ENCODE measurements at regions not wholly inside any gene's neighbourhood (a gene's known extent, or its start where the extent isn't known, plus 50 kb on each side); places are given as distances from the start of the nearest gene placed in this dataset.

- no peak for TF ChIP-seq EZH2phosphoT487 (IDR thresholded peaks at IDR 0.05; ENCODE audit: borderline replicate concordance, low read length)
- no peak for TF ChIP-seq CTCF (IDR thresholded peaks at IDR 0.05; ENCODE audit: low read depth, low read length, poor library complexity, severe bottlenecking)
- Histone ChIP-seq H3K9me2 (replicated peaks; ENCODE audit: control insufficient read depth, low read length) (no peaks in the 10 kb centered on the region), H3F3A (ENCODE audit: control insufficient read depth, insufficient read depth) (no peaks in the 10 kb centered on the region), H4K20me1 (ENCODE audit: control insufficient read depth, insufficient read depth, low read depth, low read length) (no peaks in the 10 kb centered on the region), H3K36me3 (ENCODE audit: control insufficient read depth, low read length) (no peaks in the 10 kb centered on the region), H3K9me3 (ENCODE audit: control insufficient read depth, insufficient read depth, low read length) (no peaks in the 10 kb centered on the region), H3K79me2 (ENCODE audit: control insufficient read depth, low read length) (no peaks in the 10 kb centered on the region), H3K4me3 (ENCODE audit: low read length) (no peak overlapping the region), H3K4me2 (ENCODE audit: low read length) (no peak overlapping the region), H3K27me3 (ENCODE audit: control insufficient read depth, low read length) (no peaks in the 10 kb centered on the region), H3K4me1 (ENCODE audit: control insufficient read depth, low read length) (peaks cover 8% of the 10 kb centered on the region), H3K27ac (ENCODE audit: low read depth, low read length) (no peak overlapping the region)
These were observed 77.3 kb upstream of the SLC1A3 start for GRCh38 chr5:36529142-36529541.

- no peak for TF ChIP-seq EZH2phosphoT487 (IDR thresholded peaks at IDR 0.05; ENCODE audit: borderline replicate concordance, low read length)
- no peak for TF ChIP-seq CTCF (IDR thresholded peaks at IDR 0.05; ENCODE audit: low read depth, low read length, poor library complexity, severe bottlenecking)
- H3K4me1 ChIP-seq (ENCODE audit: control insufficient read depth, low read length) = peaks cover 8% of the 10 kb centered on the region
These were observed 76.2 kb upstream of the SLC1A3 start for GRCh38 chr5:36530215-36530614.

GRCh38 chr5:36531401-36531800 lies 75.0 kb upstream of the SLC1A3 start:
- peaks cover 8% of the 10 kb centered on the region for H3K4me1 ChIP-seq (ENCODE audit: control insufficient read depth, low read length)
- no peaks in the 10 kb centered on the region for H3F3A ChIP-seq (ENCODE audit: control insufficient read depth, insufficient read depth)

More at GRCh38 chr5:36530215-36530614, 76.2 kb upstream of the SLC1A3 start:
- H3K36me3 ChIP-seq (ENCODE audit: control insufficient read depth, low read length) = no peaks in the 10 kb centered on the region
- no peaks in the 10 kb centered on the region for H4K20me1 ChIP-seq (ENCODE audit: control insufficient read depth, insufficient read depth, low read depth, low read length)
- H3K27me3 ChIP-seq (ENCODE audit: control insufficient read depth, low read length) = no peaks in the 10 kb centered on the region
- no peak overlapping the region for H3K4me2 ChIP-seq (ENCODE audit: low read length)
- no peaks in the 10 kb centered on the region for H3K79me2 ChIP-seq (ENCODE audit: control insufficient read depth, low read length)
- H3K9me2 ChIP-seq (replicated peaks; ENCODE audit: control insufficient read depth, low read length) = no peaks in the 10 kb centered on the region
- H3K9me3 ChIP-seq (ENCODE audit: control insufficient read depth, insufficient read depth, low read length) = no peaks in the 10 kb centered on the region
- H3K27ac ChIP-seq (ENCODE audit: low read depth, low read length) = no peak overlapping the region
- no peak overlapping the region for H3K4me3 ChIP-seq (ENCODE audit: low read length)
- no peaks in the 10 kb centered on the region for H3F3A ChIP-seq (ENCODE audit: control insufficient read depth, insufficient read depth)

More at GRCh38 chr5:36531401-36531800, 75.0 kb upstream of the SLC1A3 start:
- TF ChIP-seq CTCF (IDR thresholded peaks at IDR 0.05; ENCODE audit: low read depth, low read length, poor library complexity, severe bottlenecking) (no peak), EZH2phosphoT487 (IDR thresholded peaks at IDR 0.05; ENCODE audit: borderline replicate concordance, low read length) (no peak)
- Histone ChIP-seq H3K27me3 (ENCODE audit: control insufficient read depth, low read length) (no peaks in the 10 kb centered on the region), H3K4me2 (ENCODE audit: low read length) (no peak overlapping the region), H3K27ac (ENCODE audit: low read depth, low read length) (no peak overlapping the region), H3K4me3 (ENCODE audit: low read length) (no peak overlapping the region), H4K20me1 (ENCODE audit: control insufficient read depth, insufficient read depth, low read depth, low read length) (no peaks in the 10 kb centered on the region), H3K79me2 (ENCODE audit: control insufficient read depth, low read length) (no peaks in the 10 kb centered on the region), H3K36me3 (ENCODE audit: control insufficient read depth, low read length) (no peaks in the 10 kb centered on the region), H3K9me3 (ENCODE audit: control insufficient read depth, insufficient read depth, low read length) (no peaks in the 10 kb centered on the region), H3K9me2 (replicated peaks; ENCODE audit: control insufficient read depth, low read length) (no peaks in the 10 kb centered on the region)

Measured in DOHH2 (cell line).